HEK293 (cell line): ENCODE measurements at regions not wholly inside any gene's neighbourhood (a gene's known extent, or its start where the extent isn't known, plus 50 kb on each side); places are given as distances from the start of the nearest gene placed in this dataset.

Experiments used
- CTCF ChIA-PET: fragments of 350-600 bp; formaldehyde crosslinking; extraction: SDS; loops from one replicate; lab custom pipeline; 2021; ENCODE audit warnings: antibody characterized with exemption; lab: Yijun Ruan, JAX
- POLR2A ChIA-PET: fragments of 300-600 bp; formaldehyde crosslinking; extraction: SDS; loops from one replicate; lab custom pipeline; 2020; ENCODE audit warnings: antibody characterized with exemption, inconsistent platforms; lab: Yijun Ruan, JAX
- H3K27ac ChIP-seq: fragments of 200-500 bp; sonication (Bioruptor generic); 2 replicates; pipeline ENCODE4 v1.5.1; 2014; ENCODE audit warnings: low read depth, low read length, control low read depth, inconsistent platforms; ENCODE audit errors: extremely low read depth
- H3K36me3 ChIP-seq, 2 experiments: fragments of 200-500 bp in 1 of 2; sonication (Bioruptor generic) in 1 of 2; 1 replicate in 1 of 2; 2 replicates in 1 of 2; pipeline ENCODE4 v1.5.1; 2014 to 2017; ENCODE audit warnings: inconsistent platforms in 2 of 2, low read length in 2 of 2; ENCODE audit not compliant: control insufficient read depth in 2 of 2, insufficient read depth in 1 of 2
- H3K4me1 ChIP-seq: fragments of 200-500 bp; sonication (Bioruptor generic); 2 replicates; pipeline ENCODE4 v1.5.1; 2014; ENCODE audit warnings: mild to moderate bottlenecking, low read length, inconsistent platforms; ENCODE audit not compliant: control insufficient read depth, insufficient read depth
- H3K4me3 ChIP-seq: 2 replicates; pipeline ENCODE4 v1.5.1; 2011; ENCODE audit warnings: low read depth, mild to moderate bottlenecking, control low read depth, low read length, moderate library complexity
- H3K9me3 ChIP-seq: fragments of 200-500 bp; sonication (Bioruptor generic); 2 replicates; pipeline ENCODE4 v1.5.1; 2014; ENCODE audit warnings: low read depth, low read length, inconsistent platforms; ENCODE audit not compliant: control insufficient read depth, insufficient read depth
- PRDM2 ChIP-seq: fragments of 450-650 bp; formaldehyde crosslinking; IDR thresholded peaks from 2 replicates; pipeline ENCODE4 v1.5.1; 2016; ENCODE audit warnings: missing biosample characterization, missing genetic modification characterization, borderline replicate concordance
- ZNF140 ChIP-seq: fragments of 450-650 bp; formaldehyde crosslinking; IDR thresholded peaks from 2 replicates; pipeline ENCODE4 v1.5.1; 2016; ENCODE audit warnings: missing biosample characterization, missing genetic modification characterization
- ZNF280D ChIP-seq: fragments of 450-650 bp; formaldehyde crosslinking; IDR thresholded peaks from 2 replicates; pipeline ENCODE4 v1.5.1; 2016; ENCODE audit warnings: missing biosample characterization, missing genetic modification characterization
- ZNF518A ChIP-seq: fragments of 450-650 bp; formaldehyde crosslinking; conservative IDR thresholded peaks from 2 replicates; pipeline ENCODE4 v1.5.1; 2016; ENCODE audit warnings: low read depth, missing biosample characterization, missing genetic modification characterization
- ZNF548 ChIP-seq: fragments of 450-650 bp; formaldehyde crosslinking; IDR thresholded peaks from 2 replicates; pipeline ENCODE4 v1.5.1; 2016; ENCODE audit warnings: missing biosample characterization, missing genetic modification characterization
- ZNF549 ChIP-seq: fragments of 450-650 bp; IDR thresholded peaks from 2 replicates; pipeline ENCODE4 v1.5.1; 2018; ENCODE audit warnings: missing biosample characterization, missing genetic modification characterization, mild to moderate bottlenecking, inconsistent platforms, moderate library complexity
- ZNF560 ChIP-seq: fragments of 450-650 bp; formaldehyde crosslinking; IDR thresholded peaks from 2 replicates; pipeline ENCODE4 v1.5.1; 2017; ENCODE audit warnings: missing biosample characterization, missing genetic modification characterization, borderline replicate concordance
- ZNF639 ChIP-seq: fragments of 450-650 bp; formaldehyde crosslinking; IDR thresholded peaks from 2 replicates; pipeline ENCODE4 v1.5.1; 2016; ENCODE audit warnings: missing biosample characterization, missing genetic modification characterization

- no peak for TF ChIP-seq PRDM2 (tag by site-specific recombination)
Measured at GRCh38 chr15:69508659-69509058, 56.0 kb downstream of the RPLP1 start (continued).

GRCh38 chr15:69509131-69509530 is 56.5 kb downstream of the RPLP1 start:
- H3K36me3 ChIP-seq, result no peaks in the 10 kb centered on the region
- H3K9me3 ChIP-seq, result no peaks in the 10 kb centered on the region
- TF ChIP-seq ZNF280D, result no peak
- CTCF ChIA-PET, result interaction anchor here (0.5 to 1.7 kb wide), 6 partner anchors 13 to 101 kb away, joined by 3 to 8 read pairs (median 4); no protein-coding TSS in a partner anchor
- H3K27ac ChIP-seq, result no peak overlapping the region
- H3K4me3 ChIP-seq, result no peak overlapping the region
- no peaks in the 10 kb centered on the region for H3K4me1 ChIP-seq
- POLR2A ChIA-PET, result interaction anchor here (0.6 kb wide), 1 partner anchor 56 kb away, joined by 4 read pairs; no protein-coding TSS in a partner anchor

- CTCF ChIA-PET, result interaction anchor here (0.8 to 1.7 kb wide), 3 partner anchors 8 to 67 kb away, joined by 3 to 8 read pairs (median 6); no protein-coding TSS in a partner anchor
- Histone ChIP-seq H3K27ac (no peak overlapping the region), H3K4me1 (no peaks in the 10 kb centered on the region)
- no peak for TF ChIP-seq ZNF560 (tag by site-specific recombination)
- no peak for TF ChIP-seq ZNF548
- no peak for TF ChIP-seq PRDM2 (tag by site-specific recombination)
- no peak for TF ChIP-seq ZNF639 (tag by site-specific recombination)
- TF ChIP-seq ZNF140 (tag by site-specific recombination), result no peak
- TF ChIP-seq ZNF518A, result no peak
- no peak for TF ChIP-seq ZNF549 (tag by site-specific recombination)
Measured at GRCh38 chr15:69510556-69510955, 57.9 kb downstream of the RPLP1 start.

More at GRCh38 chr15:69510556-69510955, 57.9 kb downstream of the RPLP1 start:
- Histone ChIP-seq H3K9me3 (no peaks in the 10 kb centered on the region), H3K4me3 (no peak overlapping the region), H3K36me3 (no peaks in the 10 kb centered on the region)
- POLR2A ChIA-PET, result no interaction called here
